OCI-LY3 (cell line): ENCODE measurements at regions not wholly inside any gene's neighbourhood (a gene's known extent, or its start where the extent isn't known, plus 50 kb on each side); places are given as distances from the start of the nearest gene placed in this dataset.

Source experiments
- CTCF ChIP-seq: fragments of 200-600, 300-600 bp; sonication (generic); IDR thresholded peaks from 2 replicates; pipeline ENCODE4 v1.5.1; 2014; ENCODE audit warnings: antibody characterized with exemption, low read length, low read depth
- EZH2phosphoT487 ChIP-seq: fragments of 200-600 bp; shearing (Covaris generic); IDR thresholded peaks from 2 replicates; pipeline ENCODE4 v1.6.1; 2018; ENCODE audit warnings: antibody characterized with exemption, mixed run types, low read depth

GRCh38 chr5:17405976-17406375 is 92.1 kb upstream of the TAF11L2 start:
- TF ChIP-seq CTCF, result no peak
- TF ChIP-seq EZH2phosphoT487, result no peak
